ENCODE measurements at regions not wholly inside any gene's neighbourhood (a gene's known extent, or its start where the extent isn't known, plus 50 kb on each side); places are given as distances from the start of the nearest gene placed in this dataset.

GRCh38 chr2:181334158-181334826 lies 122.9 kb upstream of the ITGA4 start:
- TF ChIP-seq CTCF (conservative IDR thresholded peaks at IDR 0.05) (no peak), EZH2 (IDR thresholded peaks at IDR 0.05; ENCODE audit: low read depth) (no peak)
